ENCODE measurements at regions not wholly inside any gene's neighbourhood (a gene's known extent, or its start where the extent isn't known, plus 50 kb on each side); places are given as distances from the start of the nearest gene placed in this dataset.

DNA sequence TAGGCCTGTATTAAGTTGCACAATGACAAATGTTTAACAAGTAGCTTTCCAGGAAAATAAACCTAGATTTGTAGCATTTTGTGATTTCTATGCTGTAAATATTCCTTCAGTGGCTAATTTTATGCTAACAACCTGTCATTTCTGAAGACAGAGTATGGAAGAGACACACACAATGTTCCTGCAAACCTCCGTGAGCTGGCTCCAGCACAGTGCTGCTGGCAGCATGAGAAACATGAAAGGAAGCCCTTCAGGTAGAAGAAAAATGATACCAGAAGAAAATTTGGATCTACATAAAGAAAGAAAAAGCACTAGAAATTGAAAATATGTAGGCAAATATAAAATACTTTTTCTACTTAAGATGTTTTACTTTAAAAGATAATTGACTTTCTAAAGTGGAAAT, 69.5 kb upstream of the CTTNBP2 start:
- TF ChIP-seq, protein P1, sequence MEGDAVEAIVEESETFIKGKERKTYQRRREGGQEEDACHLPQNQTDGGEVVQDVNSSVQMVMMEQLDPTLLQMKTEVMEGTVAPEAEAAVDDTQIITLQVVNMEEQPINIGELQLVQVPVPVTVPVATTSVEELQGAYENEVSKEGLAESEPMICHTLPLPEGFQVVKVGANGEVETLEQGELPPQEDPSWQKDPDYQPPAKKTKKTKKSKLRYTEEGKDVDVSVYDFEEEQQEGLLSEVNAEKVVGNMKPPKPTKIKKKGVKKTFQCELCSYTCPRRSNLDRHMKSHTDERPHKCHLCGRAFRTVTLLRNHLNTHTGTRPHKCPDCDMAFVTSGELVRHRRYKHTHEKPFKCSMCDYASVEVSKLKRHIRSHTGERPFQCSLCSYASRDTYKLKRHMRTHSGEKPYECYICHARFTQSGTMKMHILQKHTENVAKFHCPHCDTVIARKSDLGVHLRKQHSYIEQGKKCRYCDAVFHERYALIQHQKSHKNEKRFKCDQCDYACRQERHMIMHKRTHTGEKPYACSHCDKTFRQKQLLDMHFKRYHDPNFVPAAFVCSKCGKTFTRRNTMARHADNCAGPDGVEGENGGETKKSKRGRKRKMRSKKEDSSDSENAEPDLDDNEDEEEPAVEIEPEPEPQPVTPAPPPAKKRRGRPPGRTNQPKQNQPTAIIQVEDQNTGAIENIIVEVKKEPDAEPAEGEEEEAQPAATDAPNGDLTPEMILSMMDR (IDR thresholded peaks at IDR 0.05) = no peak
- no peak for TF ChIP-seq EZH2 (IDR thresholded peaks at IDR 0.05; ENCODE audit: borderline replicate concordance, insufficient read depth, low read depth, low read length, poor library complexity, severe bottlenecking)

Measured in B cell (primary cell).